Suprapubic skin (tissue), 4 donors: ENCODE measurements at regions not wholly inside any gene's neighbourhood (a gene's known extent, or its start where the extent isn't known, plus 50 kb on each side); places are given as distances from the start of the nearest gene placed in this dataset.

Source experiments
- POLR2A ChIP-seq, 2 donors: fragments of 450-650 bp; IDR thresholded peaks; one replicate each; pipeline ENCODE4 v1.6.1; 2017; ENCODE audit warnings: antibody characterized with exemption in 2 of 2, mild to moderate bottlenecking in 2 of 2, moderate library complexity in 2 of 2
- POLR2AphosphoS5 ChIP-seq, 3 donors: sonication (generic); formaldehyde crosslinking; IDR thresholded peaks; one replicate each; pipeline ENCODE4 v1.6.1; 2017; ENCODE audit warnings: antibody characterized with exemption in 3 of 3
- TF ChIP-seq, protein P1 (sequence below), 2 donors: fragments of 200-600 bp in 1 of 2; fragments of 450-650 bp in 1 of 2; sonication (generic) in 1 of 2; IDR thresholded peaks; one replicate each; pipeline ENCODE4 v1.5.1; 2016 to 2019; ENCODE audit warnings: antibody characterized with exemption in 2 of 2, mild to moderate bottlenecking in 1 of 2, moderate library complexity in 1 of 2

DNA sequence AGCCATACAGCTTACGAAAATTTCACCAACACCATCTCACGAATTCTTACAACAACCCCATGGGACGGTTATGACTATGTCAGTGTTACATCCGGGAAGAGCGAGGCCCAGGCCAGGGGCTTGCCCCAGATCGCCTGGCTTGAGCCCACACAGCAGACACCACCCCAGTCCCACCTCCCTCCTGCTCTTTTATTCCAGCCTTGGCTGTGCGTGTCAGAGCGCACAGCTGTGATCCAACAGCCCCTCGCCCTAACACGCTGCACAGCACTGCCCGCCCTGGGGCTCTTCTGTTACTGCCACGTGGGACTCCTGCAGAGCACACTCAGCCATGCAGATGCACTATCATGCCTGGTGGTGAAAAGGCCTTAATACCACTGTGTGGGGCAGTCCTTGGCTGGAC lies 127.9 kb downstream of the ENGASE start:
- TF ChIP-seq, protein P1, sequence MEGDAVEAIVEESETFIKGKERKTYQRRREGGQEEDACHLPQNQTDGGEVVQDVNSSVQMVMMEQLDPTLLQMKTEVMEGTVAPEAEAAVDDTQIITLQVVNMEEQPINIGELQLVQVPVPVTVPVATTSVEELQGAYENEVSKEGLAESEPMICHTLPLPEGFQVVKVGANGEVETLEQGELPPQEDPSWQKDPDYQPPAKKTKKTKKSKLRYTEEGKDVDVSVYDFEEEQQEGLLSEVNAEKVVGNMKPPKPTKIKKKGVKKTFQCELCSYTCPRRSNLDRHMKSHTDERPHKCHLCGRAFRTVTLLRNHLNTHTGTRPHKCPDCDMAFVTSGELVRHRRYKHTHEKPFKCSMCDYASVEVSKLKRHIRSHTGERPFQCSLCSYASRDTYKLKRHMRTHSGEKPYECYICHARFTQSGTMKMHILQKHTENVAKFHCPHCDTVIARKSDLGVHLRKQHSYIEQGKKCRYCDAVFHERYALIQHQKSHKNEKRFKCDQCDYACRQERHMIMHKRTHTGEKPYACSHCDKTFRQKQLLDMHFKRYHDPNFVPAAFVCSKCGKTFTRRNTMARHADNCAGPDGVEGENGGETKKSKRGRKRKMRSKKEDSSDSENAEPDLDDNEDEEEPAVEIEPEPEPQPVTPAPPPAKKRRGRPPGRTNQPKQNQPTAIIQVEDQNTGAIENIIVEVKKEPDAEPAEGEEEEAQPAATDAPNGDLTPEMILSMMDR (IDR thresholded peaks at IDR 0.05), result no peak
- TF ChIP-seq POLR2AphosphoS5 (IDR thresholded peaks at IDR 0.05) (no peak), POLR2A (IDR thresholded peaks at IDR 0.05) (no peak)
